Brain microvascular endothelial cell (primary cell): ENCODE measurements at regions not wholly inside any gene's neighbourhood (a gene's known extent, or its start where the extent isn't known, plus 50 kb on each side); places are given as distances from the start of the nearest gene placed in this dataset.

ENCODE experiments used
- DNase-seq: peaks from one replicate; pipeline ENCODE4 v3.0.0-alpha.2; 2020
- H3K27ac ChIP-seq: fragments of 250-450 bp; sonication (Bioruptor Pico); 2 replicates; pipeline ENCODE4 v1.5.1; 2020; ENCODE audit warnings: mild to moderate bottlenecking, moderate library complexity
- H3K27me3 ChIP-seq: fragments of 250-450 bp; sonication (Bioruptor Pico); replicated peaks from 2 replicates; pipeline ENCODE4 v1.5.1; 2020; ENCODE audit warnings: mild to moderate bottlenecking
- H3K36me3 ChIP-seq: fragments of 250-450 bp; sonication (Bioruptor Pico); replicated peaks from 2 replicates; pipeline ENCODE4 v1.5.1; 2020; ENCODE audit warnings: mild to moderate bottlenecking
- H3K4me3 ChIP-seq: 2 replicates; pipeline ENCODE4 v1.5.1; 2011; ENCODE audit warnings: low read depth, mild to moderate bottlenecking, control low read depth, low read length, moderate library complexity
- CTCF ChIP-seq: IDR thresholded peaks from 2 replicates; pipeline ENCODE4 v1.5.1; 2011; ENCODE audit warnings: low read depth, mild to moderate bottlenecking, moderate library complexity, low read length, control low read depth, inconsistent platforms; ENCODE audit errors: missing control alignments
- in situ Hi-C: cut with HindIII; loops from 2 replicates; pipeline ENCODE4 v1.10.0; 2017; ENCODE audit warnings: low sequenced_read_pairs, low pct_ligation_motif_present

GRCh38 chr9:1362845-1363244 lies 312.7 kb downstream of the DMRT2 start:
- H3K36me3 ChIP-seq = no peaks in the 10 kb centered on the region
- TF ChIP-seq CTCF = no peak
- in situ Hi-C loops = no loop called here
- H3K27me3 ChIP-seq = no peaks in the 10 kb centered on the region
- no peak for DNase-seq
- H3K27ac ChIP-seq = no peak overlapping the region
- H3K4me3 ChIP-seq = no peak overlapping the region

- Histone ChIP-seq H3K4me3 (no peak overlapping the region), H3K27ac (no peak overlapping the region), H3K27me3 (no peaks in the 10 kb centered on the region), H3K36me3 (no peaks in the 10 kb centered on the region)
- in situ Hi-C loops = no loop called here
- DNase-seq = no peak
- no peak for TF ChIP-seq CTCF
Measured at GRCh38 chr9:1366276-1366675, 316.1 kb downstream of the DMRT2 start.

- H3K4me3 ChIP-seq = no peak overlapping the region
- H3K27me3 ChIP-seq = no peaks in the 10 kb centered on the region
- no peak for DNase-seq
- in situ Hi-C loops = no loop called here
- H3K27ac ChIP-seq = no peak overlapping the region
- no peak for TF ChIP-seq CTCF
- no peaks in the 10 kb centered on the region for H3K36me3 ChIP-seq
Measured at GRCh38 chr9:1369297-1369696, 319.1 kb downstream of the DMRT2 start.

GRCh38 chr9:1373445-1373844 lies 323.3 kb downstream of the DMRT2 start:
- DNase-seq = no peak
- Histone ChIP-seq H3K4me3 (no peak overlapping the region), H3K27ac (no peak overlapping the region), H3K36me3 (no peaks in the 10 kb centered on the region), H3K27me3 (no peaks in the 10 kb centered on the region)
- no peak for TF ChIP-seq CTCF
- in situ Hi-C loops = no loop called here

GRCh38 chr9:1383899-1384455 lies 333.8 kb downstream of the DMRT2 start:
- DNase-seq = no peak
- in situ Hi-C loops = no loop called here
- no peaks in the 10 kb centered on the region for H3K36me3 ChIP-seq
- no peaks in the 10 kb centered on the region for H3K27me3 ChIP-seq
- no peak overlapping the region for H3K27ac ChIP-seq
- no peak overlapping the region for H3K4me3 ChIP-seq
- TF ChIP-seq CTCF = no peak

- no peak overlapping the region for H3K4me3 ChIP-seq
- no peaks in the 10 kb centered on the region for H3K36me3 ChIP-seq
- no peak overlapping the region for H3K27ac ChIP-seq
- in situ Hi-C loops = no loop called here
- DNase-seq = no peak
- no peaks in the 10 kb centered on the region for H3K27me3 ChIP-seq
- TF ChIP-seq CTCF = no peak
Measured at GRCh38 chr9:1384816-1385215, 334.7 kb downstream of the DMRT2 start.
